Lower leg skin (tissue), 4 donors: ENCODE measurements at regions not wholly inside any gene's neighbourhood (a gene's known extent, or its start where the extent isn't known, plus 50 kb on each side); places are given as distances from the start of the nearest gene placed in this dataset.

Experiments
- DNase-seq, 2 donors: peaks; one replicate each; pipeline ENCODE4 v3.0.0-alpha.2; 2019; ENCODE audit warnings: low spot score in 2 of 2
- H3K4me3 ChIP-seq: fragments of 200-600 bp; sonication (generic); 2 replicates; pipeline ENCODE4 v1.5.1; 2017; ENCODE audit warnings: mild to moderate bottlenecking, low read depth; ENCODE audit not compliant: poor library complexity, severe bottlenecking
- CTCF ChIP-seq, 3 donors: fragments of 450-650 bp; IDR thresholded peaks; one replicate each; pipeline ENCODE4 v1.5.1; 2016; ENCODE audit warnings: antibody characterized with exemption in 3 of 3, mild to moderate bottlenecking in 3 of 3, moderate library complexity in 2 of 3
- POLR2A ChIP-seq, 2 donors: fragments of 450-650 bp; IDR thresholded peaks; one replicate each; pipeline ENCODE4 v1.6.1; 2016 to 2017; ENCODE audit warnings: antibody characterized with exemption in 2 of 2, mild to moderate bottlenecking in 1 of 2, moderate library complexity in 1 of 2
- WGBS, 2 donors: methylation state at CpG; one replicate each; pipeline ENCODE4 v1.1.5; 2018; 5-methylcytosine and 5-hydroxymethylcytosine counted together
- intact Hi-C: fragments of 100-400 bp; cut with DNase I; formaldehyde crosslinking; loops from one replicate; pipeline ENCODE4 v1.15.0; 2023; ENCODE audit warnings: low total_unique reads

DNA sequence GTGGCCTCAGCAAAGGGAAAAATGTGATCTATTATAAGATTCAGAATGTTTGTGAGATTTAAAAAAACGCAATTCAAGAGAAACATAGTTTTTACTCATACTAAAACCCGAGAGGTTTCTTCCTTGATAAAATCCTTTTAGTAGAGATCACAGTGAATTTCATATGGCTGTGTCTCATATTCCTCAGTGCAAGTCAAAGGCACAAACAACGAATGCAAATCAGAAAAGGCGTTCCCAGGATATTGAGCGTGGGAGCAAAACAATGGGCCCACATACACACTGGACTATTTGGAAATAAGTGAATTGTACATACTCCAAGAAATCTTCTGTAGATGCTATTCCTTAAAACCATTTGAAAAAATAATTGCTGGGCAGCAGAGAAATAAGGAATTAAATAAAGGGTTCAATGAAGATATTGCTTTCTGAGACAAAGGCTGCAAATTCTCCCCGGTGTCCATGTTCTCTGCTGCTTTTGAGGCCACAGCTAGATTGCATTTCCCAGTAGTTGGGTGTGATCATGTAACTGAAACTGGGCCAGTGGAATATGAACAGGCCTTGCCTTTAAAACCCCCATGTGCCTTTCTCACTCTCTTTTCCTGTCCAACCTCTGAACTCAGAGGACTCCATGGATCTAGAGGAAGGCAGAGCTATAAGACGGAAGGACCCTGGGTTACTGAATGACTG is 144.6 kb upstream of the TBL1XR1 start:
- WGBS, 2 donors: 67 to 78% methylated on average over 7 of the region's 7 CpGs
- no peak for DNase-seq

DNA sequence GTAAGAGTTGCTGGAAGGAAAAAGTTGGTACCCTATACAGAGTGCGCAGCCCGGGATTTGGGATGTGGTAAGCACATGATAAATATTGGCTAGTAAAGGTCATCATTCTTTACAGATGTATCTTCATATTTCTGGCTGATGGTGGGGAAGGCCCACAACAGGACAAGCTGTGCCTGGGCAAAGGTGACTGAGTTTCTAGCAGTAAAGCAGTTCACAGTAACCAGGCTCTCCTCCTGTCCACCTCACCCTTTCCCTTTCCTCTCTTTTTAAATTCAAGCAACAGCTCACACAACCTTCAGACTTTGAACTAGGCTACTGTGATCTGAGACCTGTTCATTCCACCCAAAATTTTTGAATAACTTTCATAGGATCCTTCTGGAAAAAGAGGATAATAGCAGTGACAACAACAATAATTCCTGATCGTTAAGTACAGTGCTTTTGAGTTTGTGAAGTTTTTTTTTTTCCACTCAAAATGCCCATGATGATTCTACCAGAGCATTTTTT is 145.9 kb upstream of the TBL1XR1 start:
- intact Hi-C loops: no loop called here
- TF ChIP-seq CTCF (IDR thresholded peaks at IDR 0.05) (no peak), POLR2A (IDR thresholded peaks at IDR 0.05) (no peak)
- no peak overlapping the region for H3K4me3 ChIP-seq
- 92 to 96% methylated on average over 3 of the region's 3 CpGs for WGBS, 2 donors
- DNase-seq: peak in 1 of 2 donors; percentile 63

More for the DNA sequence above, 144.6 kb upstream of the TBL1XR1 start:
- intact Hi-C loops: no loop called here
- TF ChIP-seq POLR2A (IDR thresholded peaks at IDR 0.05): no peak
- TF ChIP-seq CTCF (IDR thresholded peaks at IDR 0.05): no peak
- no peak overlapping the region for H3K4me3 ChIP-seq

- WGBS, 2 donors: 17 to 20% methylated on average over 12 of the region's 12 CpGs
- no peak overlapping the region for H3K4me3 ChIP-seq
- DNase-seq: peak; percentile 90 to 95
- TF ChIP-seq CTCF (IDR thresholded peaks at IDR 0.05): no peak
- no peak for TF ChIP-seq POLR2A (IDR thresholded peaks at IDR 0.05)
- intact Hi-C loops: no loop called here
These were observed 148.0 kb upstream of the TBL1XR1 start for GRCh38 chr3:177345049-177345972.

DNA sequence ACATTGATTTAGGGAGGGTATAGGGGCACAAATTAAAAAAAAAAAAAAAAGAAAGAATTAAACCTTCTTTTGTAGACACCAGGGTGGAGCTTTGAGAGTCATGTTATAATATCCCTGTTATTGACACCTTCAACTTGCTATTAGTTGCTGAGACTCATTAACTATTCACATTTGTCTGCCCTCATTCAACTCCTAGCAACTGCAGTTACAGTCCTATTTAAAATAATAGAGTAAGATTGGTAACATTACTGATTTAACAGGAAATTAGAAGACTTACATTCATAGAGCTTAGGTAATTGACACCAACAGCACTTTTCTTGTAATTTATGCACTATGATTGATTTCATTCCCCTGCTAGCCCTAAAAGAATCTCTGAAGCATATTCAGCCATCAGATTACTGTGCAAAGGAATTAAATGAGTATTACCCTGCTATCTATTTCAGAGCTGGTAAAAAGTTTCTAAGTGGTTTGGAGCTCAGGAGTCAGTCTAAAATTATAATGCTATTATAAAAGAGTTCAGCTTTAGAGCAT is 148.8 kb upstream of the TBL1XR1 start:
- no peak for DNase-seq
- no peak overlapping the region for H3K4me3 ChIP-seq
- TF ChIP-seq CTCF (IDR thresholded peaks at IDR 0.05) (no peak), POLR2A (IDR thresholded peaks at IDR 0.05) (no peak)
- intact Hi-C loops: no loop called here

DNA sequence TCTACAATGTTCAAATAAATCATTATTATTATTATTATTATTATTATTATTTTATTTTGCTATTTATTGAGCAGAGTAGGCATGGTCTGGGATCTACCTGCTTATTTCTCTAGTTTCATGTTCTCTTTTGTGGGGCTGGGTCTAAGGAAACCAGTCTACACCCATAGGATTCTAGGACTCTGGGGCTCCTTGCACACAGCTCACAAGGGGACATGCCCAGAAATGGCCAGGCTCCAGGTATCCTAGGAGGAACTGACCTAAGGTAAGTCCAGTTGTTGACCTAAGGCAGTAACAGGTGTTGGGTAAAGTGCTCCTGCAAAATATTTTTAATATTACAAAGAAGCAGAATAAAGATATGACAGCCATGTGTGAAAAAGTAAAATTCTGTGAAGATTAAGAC is 149.6 kb upstream of the TBL1XR1 start:
- TF ChIP-seq POLR2A (IDR thresholded peaks at IDR 0.05) (no peak), CTCF (IDR thresholded peaks at IDR 0.05) (no peak)
- intact Hi-C loops: no loop called here

More for the DNA sequence above, 149.6 kb upstream of the TBL1XR1 start:
- peak in 1 of 2 donors; percentile 69 for DNase-seq
- no peak overlapping the region for H3K4me3 ChIP-seq
